Stimulated activated CD4-positive, alpha-beta T cell treated with anti-CD3 and anti-CD28 coated beads, TNF-alpha, amount 100 ng/mL, for 4 hours (primary cell): ENCODE measurements at regions not wholly inside any gene's neighbourhood (a gene's known extent, or its start where the extent isn't known, plus 50 kb on each side); places are given as distances from the start of the nearest gene placed in this dataset.

Source experiments
- DNase-seq, 3 experiments: peaks; one replicate each; pipeline ENCODE4 v3.0.0-alpha.2; 2020; ENCODE audit warnings: low read depth in 3 of 3

DNA sequence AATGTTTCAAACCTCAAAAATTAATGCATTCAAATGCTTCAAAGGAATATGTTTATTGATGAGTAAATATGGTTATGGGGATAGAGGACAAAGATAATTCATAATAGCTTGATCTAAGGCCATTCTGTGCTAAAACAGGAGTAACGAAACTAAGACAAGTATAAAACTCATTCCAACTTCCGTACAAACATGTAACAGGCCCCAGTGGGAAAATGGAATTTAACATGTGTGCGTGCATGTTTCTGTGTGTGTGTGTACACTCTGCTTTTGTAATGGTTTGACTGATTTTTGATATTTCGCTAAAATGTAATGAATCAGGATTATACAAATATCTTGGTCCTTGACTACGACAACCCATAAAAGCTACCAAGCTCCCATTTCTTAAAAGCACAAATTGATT, 91.0 kb downstream of the KLF12 start:
- no peak for DNase-seq

DNA sequence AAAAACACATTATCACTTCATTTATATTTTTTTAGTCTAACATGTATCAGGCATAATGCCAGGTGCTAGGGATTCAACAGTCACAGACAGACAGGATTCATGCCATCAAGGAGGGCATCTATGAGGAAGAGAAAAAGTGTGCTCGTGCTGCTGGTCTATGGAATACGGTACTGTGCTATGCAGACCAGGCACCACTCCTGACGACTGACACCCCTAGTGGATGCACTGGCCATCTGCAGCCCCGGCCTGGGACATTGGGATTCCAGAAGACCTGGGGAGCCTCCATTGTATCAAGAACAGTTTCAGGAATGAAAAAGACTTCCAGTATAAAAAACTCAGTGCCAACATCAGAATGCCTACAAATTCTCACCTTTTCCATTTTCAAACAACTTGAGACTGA, 94.0 kb downstream of the KLF12 start:
- no peak for DNase-seq

DNA sequence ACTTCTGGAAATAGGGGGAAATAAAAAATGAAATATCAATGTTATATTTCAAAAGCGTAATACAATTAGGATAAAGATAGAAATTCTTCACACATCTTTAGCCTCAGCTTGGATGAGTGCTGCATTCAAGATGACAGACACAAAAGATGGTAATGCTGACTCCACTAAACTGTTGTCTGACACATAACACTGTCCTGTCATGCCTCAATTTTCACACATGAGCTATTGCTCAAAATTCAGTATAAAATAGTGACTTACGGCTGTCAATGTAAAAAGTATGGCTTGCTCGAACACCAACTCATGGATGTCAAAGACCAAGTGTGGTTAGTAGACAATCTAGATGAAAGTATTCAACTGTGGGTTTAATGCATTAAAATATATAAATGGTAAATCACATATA, 94.5 kb downstream of the KLF12 start:
- no peak for DNase-seq

DNA sequence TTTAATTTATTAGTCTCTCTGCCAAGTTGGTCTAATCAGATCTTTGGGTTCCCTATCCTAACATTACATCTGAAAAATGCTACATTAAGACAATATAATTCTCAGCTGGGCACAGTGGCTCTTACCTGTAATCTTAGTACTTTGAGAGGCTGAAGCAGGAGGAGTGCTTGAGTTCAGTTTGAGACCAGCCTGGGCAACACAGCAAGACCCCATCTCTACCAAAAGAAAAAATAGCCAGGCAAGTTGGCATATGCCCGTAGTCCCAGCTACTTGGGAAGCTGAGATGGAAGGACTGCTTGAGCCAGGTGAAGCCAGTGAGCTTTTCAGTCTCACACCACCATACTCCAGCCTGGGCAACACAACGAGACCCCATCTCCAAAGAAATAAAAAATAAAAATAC, 95.0 kb downstream of the KLF12 start:
- DNase-seq: no peak

DNA sequence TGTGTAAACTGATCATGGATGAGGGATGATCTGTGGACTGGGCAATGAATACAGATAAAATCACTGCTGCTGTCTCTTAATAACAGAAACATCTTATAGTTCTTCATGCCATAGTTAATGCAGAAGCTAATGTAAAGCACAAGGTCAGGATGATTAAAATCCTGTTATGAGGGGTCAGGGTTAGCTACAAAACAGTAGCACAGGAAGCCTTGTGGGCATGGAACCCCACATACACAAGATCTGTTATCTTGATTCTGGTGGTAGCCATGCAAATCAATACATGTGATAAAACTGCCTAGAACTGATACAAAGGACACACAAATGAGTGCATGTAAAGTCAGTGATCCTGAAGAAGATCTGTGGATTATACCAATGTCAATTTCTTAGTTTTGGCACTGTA, 96.4 kb downstream of the KLF12 start:
- DNase-seq: no peak

DNA sequence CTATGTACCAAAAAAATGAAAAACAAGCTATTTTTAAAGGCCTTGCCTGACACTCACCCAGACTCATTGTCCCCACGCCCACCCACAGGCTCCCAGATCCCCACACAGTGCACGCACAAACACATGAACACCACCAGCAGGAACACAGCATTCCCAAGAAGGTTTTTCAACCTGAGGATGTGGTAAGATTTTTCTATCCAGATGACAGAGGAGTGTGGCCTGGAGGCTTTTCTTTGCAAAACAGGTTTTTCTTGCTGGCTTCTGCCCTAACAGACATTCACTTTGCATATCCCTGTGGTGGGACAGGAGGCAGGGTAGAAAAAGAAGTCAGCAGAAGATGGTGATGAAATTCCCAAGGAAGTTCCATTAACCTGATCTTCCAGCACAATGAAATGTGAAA, 97.8 kb downstream of the KLF12 start:
- no peak for DNase-seq

DNA sequence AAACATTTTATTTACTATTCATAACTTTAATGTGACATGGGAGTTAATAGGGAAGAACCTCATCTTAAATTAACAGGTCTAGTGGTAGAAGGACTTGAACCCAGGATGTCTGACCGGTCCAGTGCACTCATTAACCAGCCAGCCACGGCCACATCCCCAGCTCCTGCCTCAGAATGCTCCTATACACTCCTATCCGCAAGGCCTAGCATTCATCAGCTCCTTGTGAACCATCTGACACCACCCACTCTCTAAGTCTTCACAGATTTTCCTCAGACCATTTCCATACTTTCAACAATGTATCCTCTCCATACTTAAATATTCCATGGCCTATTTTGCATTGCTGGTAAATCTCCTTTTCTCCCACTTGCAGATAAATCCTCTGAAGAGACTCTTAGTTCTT, 98.3 kb downstream of the KLF12 start:
- no peak for DNase-seq

DNA sequence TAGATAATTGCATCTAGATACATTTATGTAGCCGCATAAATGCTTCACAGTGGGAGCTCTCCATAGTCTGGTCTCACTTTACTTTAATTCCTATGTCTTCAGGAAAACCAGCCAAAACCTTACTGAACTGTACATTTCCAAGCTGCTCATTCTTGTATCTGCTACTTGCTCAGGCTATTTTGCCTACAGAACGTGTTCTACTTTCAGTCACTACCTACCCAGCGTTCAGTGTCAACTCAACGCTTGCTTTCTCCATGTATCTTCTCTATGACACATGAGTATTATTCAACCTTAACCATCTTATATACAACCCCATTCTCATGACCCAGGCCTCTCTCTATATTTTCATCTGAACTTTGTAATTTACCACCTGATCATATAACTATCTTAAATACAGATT, 101.9 kb downstream of the KLF12 start:
- no peak for DNase-seq

DNA sequence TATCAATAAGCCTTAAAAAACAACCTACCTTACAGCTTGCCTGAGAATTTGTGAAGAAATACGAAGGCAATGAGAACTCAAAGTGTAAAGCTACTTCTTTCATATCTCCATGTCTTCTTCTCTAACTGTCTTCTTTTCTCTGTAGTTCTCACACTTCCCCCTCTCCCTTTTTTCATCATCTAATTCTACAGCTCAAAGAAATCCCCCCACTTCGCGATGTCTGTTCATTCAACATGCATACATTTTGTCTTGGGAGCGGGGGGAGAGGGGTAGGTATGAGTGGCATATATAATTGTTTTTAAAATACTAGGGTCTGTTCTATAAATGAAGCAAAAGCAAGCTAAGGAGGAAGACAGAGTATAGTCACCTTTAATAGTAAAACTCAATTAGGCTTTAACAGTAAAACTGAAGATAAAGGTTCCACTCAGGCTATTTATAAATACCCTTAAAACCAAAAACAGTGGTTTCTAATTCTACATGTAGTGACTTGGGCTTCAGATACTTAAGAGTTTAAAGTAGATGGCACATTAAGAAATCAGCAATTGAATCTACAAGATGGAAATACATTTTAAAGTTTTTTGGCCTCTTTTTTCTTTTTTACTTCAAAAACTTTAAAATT, 106.9 kb downstream of the KLF12 start:
- DNase-seq: no peak

DNA sequence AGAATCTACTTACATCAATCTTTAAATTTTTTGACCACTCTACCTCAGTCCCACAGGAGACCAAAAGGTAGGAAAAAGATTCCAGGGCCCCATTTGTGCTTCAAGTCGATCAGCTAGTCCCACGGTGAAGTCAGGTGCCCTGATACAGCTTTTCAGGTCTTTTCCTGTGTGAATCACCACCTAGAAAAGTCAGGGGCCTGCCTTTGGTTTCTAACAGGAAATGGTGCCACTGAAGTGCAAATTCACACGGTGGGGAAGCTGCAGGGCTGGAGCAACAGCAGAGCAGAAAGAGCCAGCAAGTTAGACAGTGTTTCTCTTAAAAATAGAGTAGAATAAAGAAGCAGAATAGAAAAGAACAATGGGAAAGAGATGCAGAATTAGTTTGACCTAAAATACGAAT, 107.5 kb downstream of the KLF12 start:
- DNase-seq: peak in 2 of 3 experiments; percentile 39 to 53

DNA sequence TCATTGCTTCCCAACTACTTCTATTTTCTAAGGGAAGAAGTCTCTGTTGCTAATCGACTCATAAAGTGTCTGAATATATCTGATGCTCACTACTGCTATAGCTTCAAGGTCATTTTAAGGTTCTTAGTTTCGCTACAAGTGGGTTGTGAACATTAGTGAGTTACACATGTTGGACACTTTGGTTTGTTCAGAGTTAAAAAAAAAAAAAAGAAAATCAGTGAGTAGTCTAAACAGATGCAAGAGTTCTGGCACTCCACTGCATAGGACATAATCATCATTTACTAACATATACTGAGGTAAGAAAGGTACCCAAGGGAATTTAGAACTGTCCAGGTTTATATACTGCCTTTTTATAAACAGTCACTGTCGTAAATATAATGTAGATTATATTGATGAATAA, 108.8 kb downstream of the KLF12 start:
- DNase-seq: no peak

DNA sequence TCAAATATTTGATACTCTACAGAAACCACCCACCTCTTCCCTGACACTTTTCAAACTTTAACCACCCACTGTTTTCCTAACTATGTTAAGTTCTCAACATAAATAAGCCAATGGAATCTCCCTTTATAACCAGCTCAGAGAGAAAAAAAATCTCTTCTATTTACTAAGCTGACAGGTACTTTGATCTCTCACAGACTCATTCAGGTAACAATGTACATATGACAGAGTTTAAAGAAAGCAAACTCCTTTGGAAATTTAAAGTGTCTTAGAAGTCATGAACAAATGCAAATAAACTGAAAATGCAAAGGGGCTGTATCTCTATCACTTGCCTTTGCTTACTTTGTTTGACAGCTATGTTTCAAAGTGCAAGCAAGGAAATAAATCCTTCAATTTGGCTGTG, 109.3 kb downstream of the KLF12 start:
- DNase-seq: no peak

DNA sequence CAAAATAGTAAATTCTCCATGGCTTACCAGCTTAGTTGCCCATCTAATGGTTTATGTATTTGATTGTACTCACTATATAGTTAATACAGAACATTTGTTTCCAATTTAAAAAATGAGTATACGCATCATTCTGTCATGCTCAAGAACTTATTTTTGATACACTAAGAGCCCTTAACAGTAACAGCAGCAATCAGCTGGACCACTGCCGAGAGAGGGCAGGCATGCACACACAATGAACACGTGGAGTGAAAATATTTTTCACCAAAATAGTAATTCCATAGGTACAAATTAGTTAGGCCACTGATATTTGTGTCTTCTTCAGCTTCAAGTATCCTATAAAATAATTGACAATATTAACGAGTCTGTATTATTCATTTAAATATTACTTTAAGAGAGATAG, 109.9 kb downstream of the KLF12 start:
- DNase-seq: no peak

DNA sequence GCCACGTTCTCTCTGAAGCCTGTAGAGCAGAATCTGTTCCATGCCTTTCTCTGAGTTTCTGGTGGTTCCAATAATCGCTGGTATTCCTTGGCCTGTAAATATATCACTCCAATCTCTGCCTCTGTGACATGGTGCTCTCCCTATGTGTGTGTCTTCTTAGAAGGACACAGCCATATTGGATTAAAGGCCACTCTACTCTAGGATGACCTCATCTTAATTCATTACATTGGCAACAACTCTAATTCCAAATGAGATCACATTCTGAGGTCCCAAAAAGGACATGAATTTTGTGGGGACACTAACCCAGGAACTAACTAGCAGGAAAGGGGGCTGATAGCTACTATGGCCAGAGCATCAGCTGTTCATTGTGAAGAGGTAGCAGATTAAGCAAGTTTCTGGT, 110.7 kb downstream of the KLF12 start:
- no peak for DNase-seq

DNA sequence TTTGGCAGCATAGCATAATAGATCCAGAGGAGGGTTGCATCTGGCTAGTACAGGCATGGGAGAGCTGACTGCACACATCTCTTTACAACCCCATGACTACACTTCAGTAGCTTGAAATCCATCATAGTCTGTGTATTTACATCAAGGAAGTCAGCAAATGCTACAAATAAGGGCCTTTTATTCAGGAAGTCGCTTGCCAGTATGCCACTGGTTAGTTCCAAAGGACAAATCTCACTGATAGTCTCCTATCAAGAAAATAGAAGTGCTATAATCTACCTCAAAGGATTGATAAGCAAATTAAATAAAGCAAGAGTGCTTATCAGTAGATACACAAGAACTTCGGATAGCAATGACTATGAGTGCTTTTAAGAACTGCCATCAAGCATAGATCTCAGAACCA, 112.7 kb downstream of the KLF12 start:
- no peak for DNase-seq

DNA sequence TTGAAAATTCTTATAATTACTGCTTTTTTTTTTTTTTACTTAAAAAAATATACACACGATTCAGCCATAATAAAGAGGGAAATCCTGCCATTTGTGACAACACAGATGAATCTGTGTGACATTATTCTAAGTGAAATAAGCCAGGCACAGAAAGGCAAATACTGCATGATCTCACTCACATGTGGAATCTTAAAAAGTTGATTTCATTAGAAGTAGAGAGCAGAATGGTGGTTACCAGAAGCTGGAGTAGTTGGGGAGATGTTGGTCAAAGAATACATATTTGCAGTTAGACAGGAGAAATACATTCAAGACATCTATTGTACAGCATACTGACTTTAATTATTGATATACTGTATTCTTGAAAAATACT, 116.2 kb downstream of the KLF12 start:
- no peak for DNase-seq

DNA sequence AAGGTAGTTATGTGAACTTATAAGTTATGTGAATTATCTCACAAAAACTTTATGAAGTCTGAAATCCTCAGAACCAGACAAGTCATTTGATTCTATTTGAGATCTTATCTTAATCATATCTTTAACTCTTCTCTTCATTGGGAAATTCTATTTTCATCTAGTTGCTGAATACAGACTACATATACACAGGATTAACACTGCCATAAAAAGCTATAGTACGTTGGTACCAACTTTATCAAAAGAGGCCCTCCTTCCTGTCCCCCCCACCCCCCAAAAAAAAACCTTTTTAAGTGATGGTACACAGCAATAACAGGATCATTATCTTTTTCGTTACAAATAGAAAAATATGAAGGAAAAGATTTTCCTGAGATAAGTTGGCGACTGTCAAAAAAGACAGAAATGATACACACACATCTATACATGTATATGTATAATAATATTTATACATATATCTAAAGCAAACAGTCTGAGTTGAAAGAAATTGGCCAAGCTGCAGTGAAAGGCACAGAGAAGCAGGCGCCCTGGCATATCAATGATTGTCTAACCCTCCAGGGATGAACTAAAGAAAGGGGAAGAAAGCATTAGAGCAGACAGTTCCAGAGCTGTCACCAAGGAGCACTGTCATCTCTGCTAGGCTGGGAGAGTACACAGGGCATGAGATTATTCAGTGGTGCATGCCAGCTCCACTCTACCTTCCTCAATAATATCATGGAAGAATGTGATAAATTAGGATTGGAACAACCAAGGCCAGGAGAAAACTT, 116.7 kb downstream of the KLF12 start:
- no peak for DNase-seq

DNA sequence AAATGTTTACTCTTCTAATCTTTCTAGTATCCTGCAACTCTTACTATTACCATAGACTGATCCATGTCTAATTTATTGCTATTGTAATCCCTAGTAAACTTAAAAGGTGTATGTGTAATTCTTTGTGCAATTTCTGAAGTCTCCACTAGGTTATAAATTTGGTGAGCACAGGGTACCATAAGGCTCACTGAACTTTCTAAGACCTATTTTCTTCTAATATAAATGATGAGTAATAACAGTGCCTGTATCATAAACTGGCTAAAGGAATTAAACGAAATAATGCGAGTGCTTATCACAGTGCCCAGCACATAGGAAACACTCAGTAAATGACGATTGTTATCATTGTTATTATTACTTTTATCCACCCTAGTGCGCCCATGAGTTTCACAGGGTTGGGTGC, 119.1 kb downstream of the KLF12 start:
- DNase-seq: no peak

DNA sequence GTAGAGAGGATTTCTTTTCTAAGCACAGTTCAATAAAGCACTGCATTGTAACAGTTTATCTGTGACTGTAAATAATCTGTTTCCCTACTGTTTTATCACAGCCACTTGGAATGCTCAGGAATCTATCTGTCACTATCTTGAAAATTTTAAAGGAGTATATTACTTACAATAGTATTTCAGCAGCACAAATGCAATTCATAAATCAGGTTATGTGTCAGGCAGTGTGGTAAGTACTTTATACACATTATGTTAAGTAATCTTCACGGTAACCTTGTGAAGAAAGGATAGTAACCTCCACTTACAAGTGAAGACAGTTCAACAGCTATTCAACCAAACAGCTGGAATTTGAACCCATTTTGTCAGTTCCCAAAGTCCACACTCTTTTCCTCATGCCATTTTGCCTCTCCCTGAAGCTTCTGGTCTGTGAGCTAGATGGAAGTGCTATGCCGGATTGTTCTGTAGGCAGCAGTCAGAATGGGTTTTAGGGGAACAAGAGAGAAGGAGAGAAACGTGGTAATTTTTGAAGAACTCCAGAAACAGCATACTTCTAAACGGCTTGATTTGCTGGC, 125.0 kb downstream of the KLF12 start:
- no peak for DNase-seq

DNA sequence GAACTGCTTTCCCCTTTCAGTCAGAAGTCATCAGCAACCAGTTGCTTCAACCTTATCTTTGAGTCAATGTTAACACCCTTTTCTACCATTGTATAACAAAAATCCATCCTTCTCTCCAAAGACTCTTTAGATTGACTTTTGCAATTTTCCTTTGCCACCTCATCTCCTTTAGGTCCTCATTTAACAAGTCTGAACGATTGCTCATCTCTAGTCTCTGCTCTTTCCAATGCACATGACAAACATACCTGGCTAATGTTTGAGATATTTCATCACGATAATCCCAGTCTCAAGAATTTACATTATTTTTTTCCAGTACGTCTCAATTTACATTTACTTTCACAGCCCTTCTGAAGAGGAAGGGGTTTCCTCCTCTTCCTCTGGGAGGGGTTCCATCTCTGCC, 127.5 kb downstream of the KLF12 start:
- no peak for DNase-seq

DNA sequence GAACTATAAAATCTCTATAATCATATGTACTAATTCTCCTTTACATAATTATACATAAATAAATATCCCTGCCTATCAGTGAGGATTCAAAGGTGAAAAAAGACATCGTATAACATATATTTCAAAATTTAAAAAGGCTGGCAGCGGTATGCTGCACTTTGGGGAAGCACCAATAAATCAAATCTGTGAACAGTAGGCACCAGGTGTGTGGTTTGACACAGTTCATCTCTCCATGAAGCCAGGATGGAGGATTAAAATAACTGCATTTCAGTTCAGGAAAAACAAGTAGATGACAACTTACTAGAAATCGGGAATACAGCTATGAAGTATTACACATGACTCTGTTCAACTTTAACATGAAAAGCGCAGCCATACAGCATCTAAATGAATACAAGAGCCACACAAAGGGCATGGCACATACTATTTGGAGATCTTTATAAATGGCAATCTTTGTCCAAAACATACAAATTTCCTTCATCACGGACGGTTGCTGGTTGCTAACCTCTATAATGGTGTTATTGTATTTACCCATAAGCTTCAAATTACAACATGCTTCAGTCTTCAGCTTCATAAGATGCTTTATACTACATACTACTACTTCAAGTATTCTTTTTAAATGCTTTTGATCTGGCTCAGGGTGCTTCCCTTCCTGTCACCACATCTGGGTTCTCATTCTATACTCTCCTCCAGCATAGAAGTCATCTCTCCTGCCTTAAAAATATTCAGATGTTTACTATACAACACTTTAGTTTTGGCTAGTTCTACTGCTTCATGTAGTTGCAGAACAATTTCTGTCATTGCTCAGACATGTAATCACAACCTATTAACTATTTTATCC, 128.7 kb downstream of the KLF12 start:
- no peak for DNase-seq

DNA sequence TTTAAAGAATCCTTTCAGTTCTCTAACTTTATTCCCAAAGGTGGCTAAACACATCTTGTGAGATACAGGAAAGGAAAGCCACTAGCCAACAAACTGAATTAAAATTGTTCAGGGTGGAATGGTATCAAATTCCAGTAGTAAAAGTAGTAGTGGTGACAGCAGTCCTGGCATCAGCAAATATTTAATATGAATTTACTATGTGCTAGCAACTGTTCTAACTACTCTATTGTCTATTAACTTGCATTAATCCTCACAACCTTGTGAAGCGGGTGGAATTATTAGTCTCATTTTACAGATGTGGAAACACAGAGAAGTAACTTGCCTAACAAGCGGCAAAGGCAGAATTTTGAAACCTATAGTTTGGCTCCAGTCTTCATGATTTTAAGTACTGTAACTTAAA, 130.1 kb downstream of the KLF12 start:
- DNase-seq: no peak

DNA sequence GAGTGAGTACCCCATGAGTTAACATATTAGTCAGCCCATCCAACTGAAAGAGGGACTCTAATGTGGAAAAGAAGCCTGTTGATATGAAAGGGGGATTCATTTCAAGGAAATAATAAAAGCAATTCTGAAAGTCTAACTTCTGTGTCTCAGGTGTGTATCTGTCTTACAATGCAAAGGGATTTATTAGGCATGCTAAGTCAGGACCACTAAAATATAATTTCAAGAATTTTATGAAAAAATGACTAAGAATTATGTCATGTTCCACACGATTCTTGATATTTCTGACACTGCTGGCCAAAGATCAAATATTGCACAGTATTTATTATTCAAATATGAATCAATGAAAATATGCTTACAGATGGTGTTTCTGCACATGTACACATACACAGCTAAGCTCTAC, 130.8 kb downstream of the KLF12 start:
- no peak for DNase-seq
